H1 (cell line): ENCODE measurements at regions not wholly inside any gene's neighbourhood (a gene's known extent, or its start where the extent isn't known, plus 50 kb on each side); places are given as distances from the start of the nearest gene placed in this dataset.

Experiments used
- KDM1A ChIP-seq: fragments of 200-600, 300-600 bp; sonication (generic); IDR thresholded peaks from 2 replicates; pipeline ENCODE4 v1.7.1; 2016; ENCODE audit warnings: mild to moderate bottlenecking, low read length, borderline replicate concordance

DNA sequence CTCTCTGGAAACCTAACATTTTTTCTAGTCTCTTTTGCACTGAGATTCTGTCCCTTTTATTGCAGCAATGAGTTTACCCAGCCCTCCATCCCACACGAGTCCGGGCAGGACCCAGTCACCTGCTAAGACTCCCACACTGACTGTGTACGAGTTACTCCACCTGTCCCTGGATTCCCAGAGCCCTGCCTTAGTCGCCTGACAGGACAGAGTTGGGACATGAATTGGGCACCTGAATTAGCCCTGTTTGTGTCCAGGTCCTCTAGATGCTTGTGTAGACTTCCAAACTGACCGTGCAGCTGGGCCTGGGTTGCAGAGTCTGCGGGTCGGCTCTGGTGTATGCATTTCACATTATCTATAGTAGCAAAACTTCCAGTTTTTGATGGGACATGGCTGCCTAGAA is 238.7 kb downstream of the VAPA start (continued):
- TF ChIP-seq KDM1A = no peak
- TF ChIP-seq, all 59 proteins: peak for 0
